GM21529 (cell line): ENCODE measurements at regions not wholly inside any gene's neighbourhood (a gene's known extent, or its start where the extent isn't known, plus 50 kb on each side); places are given as distances from the start of the nearest gene placed in this dataset.

ENCODE experiments used
- ATAC-seq: cut with Tn5 transposase; IDR thresholded peaks from one replicate; pipeline ENCODE4 v1.9.1; 2021; ENCODE audit not compliant: unreplicated experiment

GRCh38 chr1:199719156-199719842 lies 308.2 kb upstream of the NR5A2 start:
- ATAC-seq: no peak

- ATAC-seq: no peak
These were observed 307.0 kb upstream of the NR5A2 start for GRCh38 chr1:199720496-199720895.

GRCh38 chr1:199721001-199721400 lies 306.5 kb upstream of the NR5A2 start:
- no peak for ATAC-seq

GRCh38 chr1:199723250-199723956 lies 304.1 kb upstream of the NR5A2 start:
- ATAC-seq: no peak

GRCh38 chr1:199724049-199724448 lies 303.5 kb upstream of the NR5A2 start:
- no peak for ATAC-seq

- ATAC-seq: peak; percentile 88
These were observed 302.4 kb upstream of the NR5A2 start for GRCh38 chr1:199725002-199725565.

- ATAC-seq: no peak
These were observed 299.8 kb upstream of the NR5A2 start for GRCh38 chr1:199727682-199728081.

- ATAC-seq: no peak
These were observed 299.2 kb upstream of the NR5A2 start for GRCh38 chr1:199728345-199728744.

GRCh38 chr1:199733125-199733524 lies 294.4 kb upstream of the NR5A2 start:
- no peak for ATAC-seq

GRCh38 chr1:199734186-199734585 lies 293.3 kb upstream of the NR5A2 start:
- ATAC-seq: no peak

- no peak for ATAC-seq
These were observed 291.9 kb upstream of the NR5A2 start for GRCh38 chr1:199735660-199736059.

GRCh38 chr1:199736646-199737045 lies 290.9 kb upstream of the NR5A2 start:
- no peak for ATAC-seq

- ATAC-seq: no peak
These were observed 285.9 kb upstream of the NR5A2 start for GRCh38 chr1:199741586-199741985.

- no peak for ATAC-seq
These were observed 285.0 kb upstream of the NR5A2 start for GRCh38 chr1:199742547-199742946.

- no peak for ATAC-seq
These were observed 284.3 kb upstream of the NR5A2 start for GRCh38 chr1:199743227-199743626.

- no peak for ATAC-seq
These were observed 280.7 kb upstream of the NR5A2 start for GRCh38 chr1:199746666-199747384.

GRCh38 chr1:199747984-199748383 lies 279.5 kb upstream of the NR5A2 start:
- no peak for ATAC-seq

GRCh38 chr1:199751506-199751905 lies 276.0 kb upstream of the NR5A2 start:
- no peak for ATAC-seq

GRCh38 chr1:199751962-199752687 lies 275.4 kb upstream of the NR5A2 start:
- ATAC-seq: no peak

- ATAC-seq: no peak
These were observed 274.9 kb upstream of the NR5A2 start for GRCh38 chr1:199752688-199753027.

- ATAC-seq: no peak
These were observed 274.0 kb upstream of the NR5A2 start for GRCh38 chr1:199753513-199753912.
